Osteocyte (in vitro differentiated cells): ENCODE measurements at regions not wholly inside any gene's neighbourhood (a gene's known extent, or its start where the extent isn't known, plus 50 kb on each side); places are given as distances from the start of the nearest gene placed in this dataset.
A peak's percentile ranks its signal among the peaks of the same experiment; 100 is the strongest.

Experiments
- DNase-seq: peaks from one replicate; pipeline ENCODE4 v3.0.0; 2021; ENCODE audit warnings: mixed read lengths; ENCODE audit not compliant: unreplicated experiment; ENCODE audit errors: extremely low spot score
- H3K27ac Mint-ChIP-seq: one replicate; pipeline ENCODE4 v1.8.0; 2021; ENCODE audit warnings: mild to moderate bottlenecking, mixed read lengths; ENCODE audit not compliant: unreplicated experiment
- H3K27me3 Mint-ChIP-seq: one replicate; pipeline ENCODE4 v1.8.0; 2021; ENCODE audit warnings: mixed read lengths; ENCODE audit not compliant: unreplicated experiment
- H3K36me3 Mint-ChIP-seq: one replicate; pipeline ENCODE4 v1.8.0; 2021; ENCODE audit warnings: mixed read lengths; ENCODE audit not compliant: unreplicated experiment
- H3K4me1 Mint-ChIP-seq: one replicate; pipeline ENCODE4 v1.8.0; 2021; ENCODE audit warnings: mixed read lengths; ENCODE audit not compliant: unreplicated experiment
- H3K4me3 Mint-ChIP-seq: one replicate; pipeline ENCODE4 v1.8.0; 2021; ENCODE audit warnings: mild to moderate bottlenecking, moderate library complexity, mixed read lengths; ENCODE audit not compliant: unreplicated experiment
- H3K9me3 Mint-ChIP-seq: one replicate; pipeline ENCODE4 v1.8.0; 2021; ENCODE audit warnings: mixed read lengths; ENCODE audit not compliant: unreplicated experiment
- CTCF ChIP-seq: fragments of 200-600 bp; sonication (generic); IDR thresholded peaks from 2 replicates; pipeline ENCODE4 v1.5.0; 2021; ENCODE audit warnings: antibody characterized with exemption, mild to moderate bottlenecking, moderate library complexity

GRCh38 chr5:74275171-74275992, 365.1 kb downstream of the ENC1 start:
- H3K9me3 Mint-ChIP-seq = no peaks in the 10 kb centered on the region
- no peak overlapping the region for H3K4me3 Mint-ChIP-seq
- no peak overlapping the region for H3K27ac Mint-ChIP-seq
- no peaks in the 10 kb centered on the region for H3K27me3 Mint-ChIP-seq
- peaks cover 34% of the 10 kb centered on the region for H3K4me1 Mint-ChIP-seq
- no peak for TF ChIP-seq CTCF
- no peaks in the 10 kb centered on the region for H3K36me3 Mint-ChIP-seq
- no peak for DNase-seq

DNA sequence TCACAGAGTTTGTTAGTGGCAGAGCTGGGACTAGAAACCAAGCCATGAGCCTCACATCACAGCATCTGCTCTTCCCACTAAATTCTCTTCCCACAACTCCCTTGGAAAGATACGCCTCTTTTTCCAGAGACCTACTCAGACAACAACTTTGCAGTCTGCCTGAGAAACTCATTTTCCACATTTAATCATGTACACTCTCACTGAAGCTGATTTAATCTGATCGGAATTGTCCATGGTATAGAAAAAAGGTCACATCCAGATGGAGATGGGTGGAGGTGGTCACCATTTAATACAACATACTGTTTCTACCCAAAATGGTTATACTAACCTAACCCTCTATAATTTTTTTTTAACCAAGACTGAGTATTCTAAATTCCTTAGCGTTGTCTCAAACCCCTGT, 366.2 kb downstream of the ENC1 start:
- no peak for DNase-seq
- Mint-ChIP-seq H3K9me3 (no peaks in the 10 kb centered on the region), H3K4me1 (peaks cover 32% of the 10 kb centered on the region), H3K36me3 (no peaks in the 10 kb centered on the region), H3K4me3 (no peak overlapping the region), H3K27ac (no peak overlapping the region), H3K27me3 (no peaks in the 10 kb centered on the region)
- TF ChIP-seq CTCF = no peak

- Mint-ChIP-seq H3K4me3 (no peak overlapping the region), H3K36me3 (no peaks in the 10 kb centered on the region), H3K27me3 (no peaks in the 10 kb centered on the region), H3K9me3 (no peaks in the 10 kb centered on the region), H3K4me1 (peaks cover 26% of the 10 kb centered on the region), H3K27ac (peak overlapping the region; percentile 29)
- TF ChIP-seq CTCF = no peak
- DNase-seq = no peak
Measured at GRCh38 chr5:74272831-74273451, 367.6 kb downstream of the ENC1 start.

GRCh38 chr5:74272024-74272775, 368.3 kb downstream of the ENC1 start:
- Mint-ChIP-seq H3K4me3 (no peak overlapping the region), H3K9me3 (no peaks in the 10 kb centered on the region), H3K4me1 (peaks cover 26% of the 10 kb centered on the region), H3K27me3 (no peaks in the 10 kb centered on the region), H3K36me3 (no peaks in the 10 kb centered on the region), H3K27ac (peak overlapping the region; percentile 29)
- DNase-seq = no peak
- TF ChIP-seq CTCF = no peak

DNA sequence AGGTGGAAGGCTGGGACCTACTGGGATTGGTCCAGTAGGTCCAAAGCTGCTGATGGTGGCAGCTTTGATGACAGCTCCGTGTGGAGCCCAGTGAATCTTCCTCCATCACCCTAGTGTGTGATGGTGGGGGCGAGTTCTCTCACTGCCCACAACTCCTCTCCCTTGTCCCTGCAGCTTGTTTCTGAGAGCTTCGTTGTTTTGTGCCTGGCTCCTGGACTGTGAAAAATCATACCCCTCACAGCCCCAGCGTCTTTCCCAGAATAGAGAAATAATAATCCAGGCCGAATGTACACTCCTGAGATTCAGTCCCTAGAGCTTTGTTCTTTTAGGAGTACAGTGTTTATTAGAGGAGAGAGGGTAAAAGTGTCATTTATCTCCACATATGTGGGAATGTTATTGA, 372.2 kb downstream of the ENC1 start:
- TF ChIP-seq CTCF = no peak
- Mint-ChIP-seq H3K27ac (no peak overlapping the region), H3K4me1 (peaks cover 21% of the 10 kb centered on the region), H3K4me3 (no peak overlapping the region), H3K27me3 (no peaks in the 10 kb centered on the region), H3K36me3 (no peaks in the 10 kb centered on the region), H3K9me3 (no peaks in the 10 kb centered on the region)
- DNase-seq = no peak
